ENCODE measurements at regions not wholly inside any gene's neighbourhood (a gene's known extent, or its start where the extent isn't known, plus 50 kb on each side); places are given as distances from the start of the nearest gene placed in this dataset.
"Not testable (repeated sequence)": the region's sequence is repeated elsewhere in the genome, so short reads cannot be mapped to it uniquely, and the experiment has no call there.

GRCh38 chr10:42994909-42995308 is 82.0 kb upstream of the RET start:
- TF ChIP-seq, protein P1, sequence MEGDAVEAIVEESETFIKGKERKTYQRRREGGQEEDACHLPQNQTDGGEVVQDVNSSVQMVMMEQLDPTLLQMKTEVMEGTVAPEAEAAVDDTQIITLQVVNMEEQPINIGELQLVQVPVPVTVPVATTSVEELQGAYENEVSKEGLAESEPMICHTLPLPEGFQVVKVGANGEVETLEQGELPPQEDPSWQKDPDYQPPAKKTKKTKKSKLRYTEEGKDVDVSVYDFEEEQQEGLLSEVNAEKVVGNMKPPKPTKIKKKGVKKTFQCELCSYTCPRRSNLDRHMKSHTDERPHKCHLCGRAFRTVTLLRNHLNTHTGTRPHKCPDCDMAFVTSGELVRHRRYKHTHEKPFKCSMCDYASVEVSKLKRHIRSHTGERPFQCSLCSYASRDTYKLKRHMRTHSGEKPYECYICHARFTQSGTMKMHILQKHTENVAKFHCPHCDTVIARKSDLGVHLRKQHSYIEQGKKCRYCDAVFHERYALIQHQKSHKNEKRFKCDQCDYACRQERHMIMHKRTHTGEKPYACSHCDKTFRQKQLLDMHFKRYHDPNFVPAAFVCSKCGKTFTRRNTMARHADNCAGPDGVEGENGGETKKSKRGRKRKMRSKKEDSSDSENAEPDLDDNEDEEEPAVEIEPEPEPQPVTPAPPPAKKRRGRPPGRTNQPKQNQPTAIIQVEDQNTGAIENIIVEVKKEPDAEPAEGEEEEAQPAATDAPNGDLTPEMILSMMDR (conservative IDR thresholded peaks at IDR 0.05; ENCODE audit: low read length), result not testable (repeated sequence)
- TF ChIP-seq EZH2phosphoT487 (IDR thresholded peaks at IDR 0.05; ENCODE audit: borderline replicate concordance, low read depth, low read length), result not testable (repeated sequence)

Data from OCI-LY7 (cell line).